ENCODE measurements at regions not wholly inside any gene's neighbourhood (a gene's known extent, or its start where the extent isn't known, plus 50 kb on each side); places are given as distances from the start of the nearest gene placed in this dataset.

DNA sequence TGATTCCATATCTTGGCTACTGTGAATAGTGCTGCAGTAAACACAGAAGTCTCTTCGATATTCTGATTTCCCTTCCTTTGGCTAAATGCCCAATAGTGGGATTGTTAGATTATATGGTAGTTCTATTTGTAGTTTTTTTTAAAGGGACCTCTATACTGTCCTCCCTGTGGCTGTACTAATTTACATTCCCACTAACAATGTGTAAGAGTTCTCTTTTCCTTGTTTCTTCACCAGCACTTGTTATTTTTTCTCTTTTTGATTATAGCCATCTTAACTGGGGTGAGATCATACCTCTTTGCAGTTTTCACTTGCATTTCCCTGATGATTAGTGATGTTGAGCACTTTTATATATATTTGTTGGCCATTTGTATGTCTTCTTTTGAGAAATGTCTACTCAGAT, 102.0 kb downstream of the CARTPT start:
- TF ChIP-seq, protein P1, sequence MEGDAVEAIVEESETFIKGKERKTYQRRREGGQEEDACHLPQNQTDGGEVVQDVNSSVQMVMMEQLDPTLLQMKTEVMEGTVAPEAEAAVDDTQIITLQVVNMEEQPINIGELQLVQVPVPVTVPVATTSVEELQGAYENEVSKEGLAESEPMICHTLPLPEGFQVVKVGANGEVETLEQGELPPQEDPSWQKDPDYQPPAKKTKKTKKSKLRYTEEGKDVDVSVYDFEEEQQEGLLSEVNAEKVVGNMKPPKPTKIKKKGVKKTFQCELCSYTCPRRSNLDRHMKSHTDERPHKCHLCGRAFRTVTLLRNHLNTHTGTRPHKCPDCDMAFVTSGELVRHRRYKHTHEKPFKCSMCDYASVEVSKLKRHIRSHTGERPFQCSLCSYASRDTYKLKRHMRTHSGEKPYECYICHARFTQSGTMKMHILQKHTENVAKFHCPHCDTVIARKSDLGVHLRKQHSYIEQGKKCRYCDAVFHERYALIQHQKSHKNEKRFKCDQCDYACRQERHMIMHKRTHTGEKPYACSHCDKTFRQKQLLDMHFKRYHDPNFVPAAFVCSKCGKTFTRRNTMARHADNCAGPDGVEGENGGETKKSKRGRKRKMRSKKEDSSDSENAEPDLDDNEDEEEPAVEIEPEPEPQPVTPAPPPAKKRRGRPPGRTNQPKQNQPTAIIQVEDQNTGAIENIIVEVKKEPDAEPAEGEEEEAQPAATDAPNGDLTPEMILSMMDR (IDR thresholded peaks at IDR 0.05) = no peak
- no peak for TF ChIP-seq POLR2A (IDR thresholded peaks at IDR 0.05)
